H1 (cell line): ENCODE measurements at regions not wholly inside any gene's neighbourhood (a gene's known extent, or its start where the extent isn't known, plus 50 kb on each side); places are given as distances from the start of the nearest gene placed in this dataset.

Experiments
- ATF2 ChIP-seq: IDR thresholded peaks from 2 replicates; pipeline ENCODE4 v1.6.1; 2012; ENCODE audit warnings: low read length, inconsistent platforms
- GABPA ChIP-seq: IDR thresholded peaks from 2 replicates; pipeline ENCODE4 v1.6.1; 2011; ENCODE audit warnings: mild to moderate bottlenecking, low read length, moderate library complexity, borderline replicate concordance; ENCODE audit not compliant: insufficient read depth
- HDAC2 ChIP-seq, 2 experiments: fragments of 300-600 bp in 1 of 2; sonication (generic) in 1 of 2; IDR thresholded peaks; 2 replicates each; pipeline ENCODE4 v1.6.1; 2011 to 2012; ENCODE audit warnings: low read depth in 2 of 2, low read length in 2 of 2, mild to moderate bottlenecking in 2 of 2, moderate library complexity in 2 of 2, borderline replicate concordance in 1 of 2, inconsistent platforms in 1 of 2
- POU5F1 ChIP-seq: IDR thresholded peaks from 2 replicates; pipeline ENCODE4 v1.6.1; 2011; ENCODE audit warnings: low read depth, mild to moderate bottlenecking, low read length, moderate library complexity
- SUZ12 ChIP-seq: fragments of 200-600 bp; sonication (generic); IDR thresholded peaks from 2 replicates; pipeline ENCODE4 v1.6.1; 2012; ENCODE audit warnings: mild to moderate bottlenecking, inconsistent platforms, low read length, moderate library complexity, mixed read lengths

DNA sequence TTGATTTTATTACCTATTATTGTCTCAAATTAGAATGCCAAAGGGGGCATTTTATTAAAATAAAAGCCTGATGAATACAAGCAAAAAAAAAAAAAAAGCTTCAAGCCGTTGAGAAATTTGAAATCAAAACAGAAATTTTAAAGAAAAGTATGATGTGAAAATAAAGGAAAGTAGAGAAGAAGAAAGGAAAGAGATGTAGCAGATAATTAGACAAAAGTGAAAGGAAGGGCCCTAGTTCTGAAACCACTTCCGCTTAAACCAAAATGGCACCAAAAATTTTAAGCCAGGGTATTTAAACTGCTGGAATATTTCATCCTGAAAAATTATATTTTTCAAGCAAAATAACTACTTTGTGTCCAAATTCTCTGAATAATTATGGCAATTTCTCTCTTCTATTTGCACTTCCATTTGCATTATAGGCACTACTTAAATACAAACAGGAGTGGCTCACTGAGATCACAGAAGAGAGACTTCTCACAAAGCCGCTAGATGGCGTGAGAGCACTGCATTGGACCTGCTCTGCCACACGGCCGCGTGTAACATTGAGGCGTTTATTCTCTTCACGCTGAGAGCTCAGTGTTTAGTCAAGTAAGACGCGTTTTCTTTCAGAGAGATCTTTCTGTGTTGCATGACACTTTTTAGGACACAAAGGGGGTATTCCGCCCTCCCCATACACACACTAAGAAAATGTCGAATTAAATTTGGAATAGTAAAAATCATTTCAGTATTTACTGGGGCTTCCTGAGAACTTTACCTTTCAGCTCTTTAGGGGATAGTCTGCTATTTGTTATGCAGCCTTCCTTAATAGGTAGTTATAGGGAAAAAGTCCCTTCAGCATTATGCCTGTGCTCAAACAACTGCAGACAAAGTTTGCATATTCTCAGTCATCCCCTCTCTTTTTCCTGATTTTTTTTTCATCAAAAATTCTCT, 368.4 kb upstream of the CCNH start (continued):
- no peak for TF ChIP-seq ATF2
- TF ChIP-seq SUZ12: no peak
- TF ChIP-seq HDAC2 (IDR thresholded peaks at IDR 0.05; ENCODE audit: borderline replicate concordance in 1 of 2, low read depth in 2 of 2, low read length in 2 of 2): no peak
- TF ChIP-seq POU5F1: no peak
- no peak for TF ChIP-seq GABPA
